Transverse colon (tissue), 3 donors: ENCODE measurements at regions not wholly inside any gene's neighbourhood (a gene's known extent, or its start where the extent isn't known, plus 50 kb on each side); places are given as distances from the start of the nearest gene placed in this dataset.

Experiments
- EP300 ChIP-seq: sonication (generic); formaldehyde crosslinking; IDR thresholded peaks from one replicate; pipeline ENCODE4 v1.6.1; 2017; ENCODE audit warnings: antibody characterized with exemption, low read depth
- POLR2AphosphoS5 ChIP-seq, 3 donors: sonication (generic); formaldehyde crosslinking; IDR thresholded peaks; one replicate each; pipeline ENCODE4 v1.6.1; 2016; ENCODE audit warnings: antibody characterized with exemption in 3 of 3

GRCh38 chr4:36446275-36446674, 164.9 kb downstream of the DTHD1 start:
- TF ChIP-seq POLR2AphosphoS5 (IDR thresholded peaks at IDR 0.05) (no peak), EP300 (no peak)
